Fibroblast of lung (primary cell): ENCODE measurements at regions not wholly inside any gene's neighbourhood (a gene's known extent, or its start where the extent isn't known, plus 50 kb on each side); places are given as distances from the start of the nearest gene placed in this dataset.

Experiments used
- EZH2 ChIP-seq: IDR thresholded peaks from 2 replicates; pipeline ENCODE4 v1.5.1; 2012; ENCODE audit warnings: low read length, control low read depth, mild to moderate bottlenecking; ENCODE audit errors: missing control alignments
- TF ChIP-seq, protein P1 (sequence below), 2 donors: IDR thresholded peaks in 1 of 2; conservative IDR thresholded peaks in 1 of 2; 1 replicate in 1 of 2; 2 replicates in 1 of 2; pipeline ENCODE4 v1.5.1; 2011 to 2012; ENCODE audit warnings: low read length in 2 of 2, control low read depth in 1 of 2, inconsistent platforms in 1 of 2, low read depth in 1 of 2, mild to moderate bottlenecking in 1 of 2

DNA sequence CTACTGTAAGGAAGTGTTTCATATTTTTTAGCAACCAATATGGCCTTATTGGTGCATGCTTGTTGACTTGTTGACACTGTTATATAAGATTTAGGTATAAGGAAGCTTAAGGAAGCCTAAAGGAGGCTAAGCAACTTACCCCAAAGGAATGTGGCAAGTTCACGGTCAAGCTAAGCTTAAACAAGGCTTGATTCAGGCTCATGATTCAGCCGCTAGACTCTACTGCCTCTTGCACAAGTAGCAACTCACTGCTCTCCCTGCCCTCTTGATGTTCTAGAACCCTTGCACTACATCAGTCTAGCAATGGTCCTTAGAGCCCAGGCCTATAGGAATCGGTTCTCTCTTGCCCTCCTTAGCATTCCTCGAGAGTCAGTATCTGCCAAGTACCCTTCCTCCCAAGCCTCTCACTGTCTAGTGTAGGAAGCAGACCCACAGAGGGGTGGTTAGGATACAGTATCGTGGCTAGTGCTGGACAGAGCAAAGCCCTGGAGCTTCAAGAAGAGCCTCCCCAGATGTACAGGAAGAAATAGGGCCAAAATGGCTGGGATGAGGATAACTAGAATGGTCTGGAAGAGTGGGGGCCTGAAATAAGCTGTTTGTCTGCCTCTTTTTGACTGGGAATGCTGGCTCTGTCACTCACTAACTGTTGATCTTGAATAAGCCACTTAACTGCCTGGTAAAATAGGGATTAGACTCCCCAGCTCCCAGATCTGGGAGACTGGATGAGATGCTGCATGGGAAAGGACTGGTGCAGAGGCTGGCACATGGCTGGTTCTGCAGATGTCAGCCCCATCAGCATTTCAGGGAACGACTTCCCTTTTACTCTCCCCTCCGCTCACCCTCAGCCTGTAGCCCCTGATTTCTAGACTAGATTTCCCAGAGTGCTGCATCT lies 122.2 kb downstream of the NAV1 start:
- TF ChIP-seq, protein P1, sequence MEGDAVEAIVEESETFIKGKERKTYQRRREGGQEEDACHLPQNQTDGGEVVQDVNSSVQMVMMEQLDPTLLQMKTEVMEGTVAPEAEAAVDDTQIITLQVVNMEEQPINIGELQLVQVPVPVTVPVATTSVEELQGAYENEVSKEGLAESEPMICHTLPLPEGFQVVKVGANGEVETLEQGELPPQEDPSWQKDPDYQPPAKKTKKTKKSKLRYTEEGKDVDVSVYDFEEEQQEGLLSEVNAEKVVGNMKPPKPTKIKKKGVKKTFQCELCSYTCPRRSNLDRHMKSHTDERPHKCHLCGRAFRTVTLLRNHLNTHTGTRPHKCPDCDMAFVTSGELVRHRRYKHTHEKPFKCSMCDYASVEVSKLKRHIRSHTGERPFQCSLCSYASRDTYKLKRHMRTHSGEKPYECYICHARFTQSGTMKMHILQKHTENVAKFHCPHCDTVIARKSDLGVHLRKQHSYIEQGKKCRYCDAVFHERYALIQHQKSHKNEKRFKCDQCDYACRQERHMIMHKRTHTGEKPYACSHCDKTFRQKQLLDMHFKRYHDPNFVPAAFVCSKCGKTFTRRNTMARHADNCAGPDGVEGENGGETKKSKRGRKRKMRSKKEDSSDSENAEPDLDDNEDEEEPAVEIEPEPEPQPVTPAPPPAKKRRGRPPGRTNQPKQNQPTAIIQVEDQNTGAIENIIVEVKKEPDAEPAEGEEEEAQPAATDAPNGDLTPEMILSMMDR (conservative IDR thresholded peaks at IDR 0.05 in 1 of 2, IDR thresholded peaks at IDR 0.05 in 1 of 2; ENCODE audit: low read depth in 1 of 2, low read length in 2 of 2): no peak
- TF ChIP-seq EZH2: no peak
